ENCODE measurements at regions not wholly inside any gene's neighbourhood (a gene's known extent, or its start where the extent isn't known, plus 50 kb on each side); places are given as distances from the start of the nearest gene placed in this dataset.
A peak's percentile ranks its signal among the peaks of the same experiment; 100 is the strongest.
"Not testable (repeated sequence)": the region's sequence is repeated elsewhere in the genome, so short reads cannot be mapped to it uniquely, and the experiment has no call there.

GRCh38 chr4:84126911-84127310 lies 372.2 kb downstream of the NKX6-1 start:
- H3K27me3 ChIP-seq (ENCODE audit: control insufficient read depth in 2 of 2, insufficient read depth in 2 of 2, low read length in 2 of 2); H3K9me1 ChIP-seq (ENCODE audit: control insufficient read depth, insufficient read depth, low read length); H3K9me3 ChIP-seq (replicated peaks; ENCODE audit: control insufficient read depth, insufficient read depth, low read depth, low read length); H4K20me1 ChIP-seq (replicated peaks; ENCODE audit: control insufficient read depth, insufficient read depth, low read length); H3K27ac ChIP-seq (ENCODE audit: extremely low read depth, low read depth, low read length); POLR2A ChIA-PET; H3K4me1 ChIP-seq (replicated peaks in 1 of 2; ENCODE audit: control insufficient read depth in 2 of 2, insufficient read depth in 2 of 2, low read length in 2 of 2); intact Hi-C loops (cut with micrococcal nuclease); H3K36me3 ChIP-seq (ENCODE audit: control insufficient read depth, insufficient read depth, low read length); in situ Hi-C loops (cut with MboI); CTCF ChIA-PET (ENCODE audit: low intra/inter-chr PET ratio); H3K79me2 ChIP-seq (ENCODE audit: control insufficient read depth, insufficient read depth, low read length); FAIRE-seq; BruUV-seq (replicated peaks); ATAC-seq; TF ChIP-seq CEBPG (CRISPR knock-in tag; IDR thresholded peaks at IDR 0.05); NR2C2 (CRISPR knock-in tag; IDR thresholded peaks at IDR 0.05); ATF1 (CRISPR knock-in tag; IDR thresholded peaks at IDR 0.05); NR2C1 (IDR thresholded peaks at IDR 0.05): not testable (repeated sequence)
- peak in 1 of 4 experiments; percentile 8 for DNase-seq (ENCODE audit: extremely low read depth in 1 of 4, low spot score in 3 of 4)
- Histone ChIP-seq H3K9ac (ENCODE audit: insufficient read depth in 1 of 2, low read depth in 2 of 2, low read length in 2 of 2) (peak overlapping the region in 1 of 2 experiments; percentile 45; a peak in 2 of 4 replicates), H2AFZ (ENCODE audit: low read depth, low read length) (peak overlapping the region; percentile 81), H3K4me3 (peak overlapping the region; percentile 32), H3K4me2 (ENCODE audit: insufficient read depth, low read length) (peak overlapping the region; percentile 46)
- TF ChIP-seq CEBPG (tag; conservative IDR thresholded peaks at IDR 0.05 in 1 of 2, IDR thresholded peaks at IDR 0.05 in 1 of 2) = 0 out of 4 replicates have a peak, but pooled peaks of 1 of the 2 experiments have one; percentile 7
- TF ChIP-seq NRF1 (conservative IDR thresholded peaks at IDR 0.05 in 1 of 2, IDR thresholded peaks at IDR 0.05 in 1 of 2) = peak; percentile 74 to 77
- peak; percentile 77 for TF ChIP-seq NR2C2 (tag; IDR thresholded peaks at IDR 0.05)
- TF ChIP-seq FOXK2 (conservative IDR thresholded peaks at IDR 0.05 in 1 of 2, IDR thresholded peaks at IDR 0.05 in 1 of 2; ENCODE audit: low read depth in 2 of 2) = peak; percentile 53 to 62; a peak in 2 of 4 replicates
- peak in 1 of 2 experiments; percentile 89; a peak in 2 of 4 replicates for TF ChIP-seq FOXA3 (CRISPR knock-in tag; conservative IDR thresholded peaks at IDR 0.05 in 1 of 2, IDR thresholded peaks at IDR 0.05 in 1 of 2)
- TF ChIP-seq LEF1 (IDR thresholded peaks at IDR 0.05) = peak; percentile 34; the same call in 1 of the 2 replicates
- peak; percentile 66 for TF ChIP-seq CEBPB (tag; IDR thresholded peaks at IDR 0.05)
- TF ChIP-seq ATF1 (tag; IDR thresholded peaks at IDR 0.05) = 0 out of 2 replicates have a peak, but pooled peaks have one; percentile 15
- TF ChIP-seq ATF7 (IDR thresholded peaks at IDR 0.05) = peak; percentile 39; the same call in 1 of the 2 replicates
- TF ChIP-seq MNT (conservative IDR thresholded peaks at IDR 0.05) = 0 out of 4 replicates have a peak, but pooled peaks of 1 of the 2 experiments have one; percentile 32
- TF ChIP-seq GABPA (tag; conservative IDR thresholded peaks at IDR 0.05; ENCODE audit: low read depth) = peak; percentile 61
- peak; percentile 21; the same call in 1 of the 2 replicates for TF ChIP-seq NR2C1 (tag; IDR thresholded peaks at IDR 0.05)
- under 1% methylated on average over 11 of the region's 20 CpGs for WGBS (ENCODE audit: insufficient coverage, low coverage, missing lambda C conversion rate)

All from K562 (cell line).